Vagina (tissue), 2 donors: ENCODE measurements at regions not wholly inside any gene's neighbourhood (a gene's known extent, or its start where the extent isn't known, plus 50 kb on each side); places are given as distances from the start of the nearest gene placed in this dataset.

ENCODE experiments used
- DNase-seq, 2 donors: peaks; one replicate each; pipeline ENCODE4 v3.0.0-alpha.2; 2017; ENCODE audit errors: extremely low spot score in 2 of 2
- H3K27ac ChIP-seq: fragments of 200-600 bp; sonication (generic); one replicate; pipeline ENCODE4 v1.5.1; 2019
- H3K27me3 ChIP-seq: fragments of 200-600 bp; sonication (generic); one replicate; pipeline ENCODE4 v1.5.1; 2019
- H3K36me3 ChIP-seq, 2 donors: fragments of 200-600 bp; sonication (generic); one replicate each; pipeline ENCODE4 v1.5.1; 2017 to 2019
- H3K4me1 ChIP-seq: fragments of 200-600 bp; sonication (generic); one replicate; pipeline ENCODE4 v1.5.1; 2019
- H3K4me3 ChIP-seq, 2 donors: fragments of 200-600 bp; sonication (generic); 1 replicate in 1 of 2; 2 replicates in 1 of 2; pipeline ENCODE4 v1.5.1; 2016 to 2019
- H3K9me3 ChIP-seq: fragments of 200-600 bp; sonication (generic); one replicate; pipeline ENCODE4 v1.5.1; 2019
- POLR2A ChIP-seq, 2 donors: fragments of 450-650 bp; IDR thresholded peaks; one replicate each; pipeline ENCODE4 v1.6.1; 2017; ENCODE audit warnings: antibody characterized with exemption in 2 of 2, mild to moderate bottlenecking in 2 of 2, moderate library complexity in 2 of 2
- POLR2AphosphoS5 ChIP-seq, 2 donors: sonication (generic); formaldehyde crosslinking; IDR thresholded peaks; one replicate each; pipeline ENCODE4 v1.9.0; 2017; ENCODE audit warnings: antibody characterized with exemption in 2 of 2, mild to moderate bottlenecking in 2 of 2, low read depth in 1 of 2; ENCODE audit not compliant: insufficient read depth in 1 of 2
- intact Hi-C: fragments of 100-400 bp; cut with DNase I; formaldehyde crosslinking; loops from one replicate; pipeline ENCODE4 v1.15.1; 2023
- TF ChIP-seq, protein P1 (sequence below), 3 experiments: fragments of 450-650 bp in 2 of 3; fragments of 200-600 bp in 1 of 3; sonication (generic) in 1 of 3; IDR thresholded peaks; one replicate each; pipeline ENCODE4 v1.5.1; 2017 to 2019; ENCODE audit warnings: antibody characterized with exemption in 3 of 3, mild to moderate bottlenecking in 2 of 3, moderate library complexity in 2 of 3

DNA sequence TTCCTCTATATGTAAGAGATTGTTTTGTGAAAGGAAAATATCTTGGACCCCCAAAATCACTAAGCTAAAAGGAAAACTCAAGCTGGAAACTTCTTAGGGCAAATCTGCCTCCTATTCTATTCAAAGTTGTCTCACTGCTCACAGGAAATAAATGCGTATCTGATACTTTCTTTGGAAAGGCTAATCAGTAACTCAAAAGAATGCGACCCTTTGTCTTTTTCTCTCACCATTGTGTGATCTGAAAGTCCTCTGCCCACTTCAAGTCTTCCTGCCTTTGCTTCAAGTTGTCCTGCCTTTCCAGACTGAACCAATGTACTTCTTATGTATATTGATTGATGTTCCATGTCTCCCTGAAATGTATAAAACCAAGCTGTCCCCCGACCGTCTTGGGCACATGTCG is 157.3 kb downstream of the KIF2B start:
- intact Hi-C loops: loop anchor here (10.0 kb wide), 1 partner anchor 95 kb away; no protein-coding TSS in a partner anchor
- Histone ChIP-seq H3K27ac (no peak overlapping the region), H3K9me3 (no peaks in the 10 kb centered on the region), H3K36me3 (no peaks in the 10 kb centered on the region), H3K4me1 (no peaks in the 10 kb centered on the region), H3K4me3 (no peak overlapping the region), H3K27me3 (no peaks in the 10 kb centered on the region)
- no peak for TF ChIP-seq POLR2A (IDR thresholded peaks at IDR 0.05)
- TF ChIP-seq, protein P1, sequence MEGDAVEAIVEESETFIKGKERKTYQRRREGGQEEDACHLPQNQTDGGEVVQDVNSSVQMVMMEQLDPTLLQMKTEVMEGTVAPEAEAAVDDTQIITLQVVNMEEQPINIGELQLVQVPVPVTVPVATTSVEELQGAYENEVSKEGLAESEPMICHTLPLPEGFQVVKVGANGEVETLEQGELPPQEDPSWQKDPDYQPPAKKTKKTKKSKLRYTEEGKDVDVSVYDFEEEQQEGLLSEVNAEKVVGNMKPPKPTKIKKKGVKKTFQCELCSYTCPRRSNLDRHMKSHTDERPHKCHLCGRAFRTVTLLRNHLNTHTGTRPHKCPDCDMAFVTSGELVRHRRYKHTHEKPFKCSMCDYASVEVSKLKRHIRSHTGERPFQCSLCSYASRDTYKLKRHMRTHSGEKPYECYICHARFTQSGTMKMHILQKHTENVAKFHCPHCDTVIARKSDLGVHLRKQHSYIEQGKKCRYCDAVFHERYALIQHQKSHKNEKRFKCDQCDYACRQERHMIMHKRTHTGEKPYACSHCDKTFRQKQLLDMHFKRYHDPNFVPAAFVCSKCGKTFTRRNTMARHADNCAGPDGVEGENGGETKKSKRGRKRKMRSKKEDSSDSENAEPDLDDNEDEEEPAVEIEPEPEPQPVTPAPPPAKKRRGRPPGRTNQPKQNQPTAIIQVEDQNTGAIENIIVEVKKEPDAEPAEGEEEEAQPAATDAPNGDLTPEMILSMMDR (IDR thresholded peaks at IDR 0.05): no peak
- TF ChIP-seq POLR2AphosphoS5 (IDR thresholded peaks at IDR 0.05; ENCODE audit: insufficient read depth in 1 of 2, low read depth in 1 of 2): no peak
- no peak for DNase-seq

DNA sequence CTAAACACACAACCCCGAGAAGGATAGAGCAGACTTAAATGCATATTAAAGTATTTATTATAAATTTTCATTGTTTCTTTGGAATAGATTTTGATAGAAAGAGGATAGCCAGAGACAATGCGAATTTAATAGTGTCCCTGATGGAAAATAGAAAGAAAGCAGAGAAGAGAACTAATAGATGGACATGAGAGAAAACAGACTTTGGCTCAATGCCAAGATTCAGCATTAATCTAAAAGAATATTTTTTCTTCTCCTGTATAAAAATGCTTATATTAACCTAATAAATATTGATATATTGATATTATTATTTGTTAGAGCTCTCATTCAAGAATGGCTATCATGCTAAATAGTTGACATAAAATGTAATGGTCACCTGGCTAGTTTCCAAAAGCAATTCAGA is 173.4 kb downstream of the KIF2B start:
- Histone ChIP-seq H3K4me1 (no peaks in the 10 kb centered on the region), H3K36me3 (no peaks in the 10 kb centered on the region), H3K27ac (no peak overlapping the region), H3K27me3 (no peaks in the 10 kb centered on the region), H3K9me3 (no peaks in the 10 kb centered on the region), H3K4me3 (no peak overlapping the region)
- intact Hi-C loops: no loop called here
- no peak for DNase-seq
- TF ChIP-seq, protein P1 (IDR thresholded peaks at IDR 0.05): no peak
- TF ChIP-seq POLR2A (IDR thresholded peaks at IDR 0.05) (no peak), POLR2AphosphoS5 (IDR thresholded peaks at IDR 0.05; ENCODE audit: insufficient read depth in 1 of 2, low read depth in 1 of 2) (no peak)

DNA sequence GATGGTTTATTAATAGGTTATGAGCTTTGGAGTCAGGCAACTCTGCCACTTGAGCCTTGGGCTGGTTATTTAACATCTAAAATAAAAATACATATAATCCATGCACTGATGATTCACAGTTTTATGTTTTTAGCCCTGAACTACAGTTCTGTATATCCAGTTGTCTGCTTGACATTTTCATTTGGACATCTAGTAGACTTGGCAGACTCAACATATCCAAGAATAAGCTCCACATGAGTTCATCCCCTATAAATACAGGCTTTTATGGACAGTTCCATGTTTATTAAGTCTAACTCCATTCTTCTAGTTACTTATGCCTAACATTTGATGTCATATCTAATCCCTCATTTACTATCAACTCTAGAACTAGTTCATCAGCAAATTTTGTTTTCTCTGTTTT is 174.2 kb downstream of the KIF2B start:
- Histone ChIP-seq H3K27ac (no peak overlapping the region), H3K4me3 (no peak overlapping the region), H3K36me3 (no peaks in the 10 kb centered on the region), H3K27me3 (no peaks in the 10 kb centered on the region), H3K9me3 (no peaks in the 10 kb centered on the region), H3K4me1 (no peaks in the 10 kb centered on the region)
- intact Hi-C loops: no loop called here
- DNase-seq: no peak
- TF ChIP-seq POLR2A (IDR thresholded peaks at IDR 0.05) (no peak), POLR2AphosphoS5 (IDR thresholded peaks at IDR 0.05; ENCODE audit: insufficient read depth in 1 of 2, low read depth in 1 of 2) (no peak)
- TF ChIP-seq, protein P1 (IDR thresholded peaks at IDR 0.05): no peak

DNA sequence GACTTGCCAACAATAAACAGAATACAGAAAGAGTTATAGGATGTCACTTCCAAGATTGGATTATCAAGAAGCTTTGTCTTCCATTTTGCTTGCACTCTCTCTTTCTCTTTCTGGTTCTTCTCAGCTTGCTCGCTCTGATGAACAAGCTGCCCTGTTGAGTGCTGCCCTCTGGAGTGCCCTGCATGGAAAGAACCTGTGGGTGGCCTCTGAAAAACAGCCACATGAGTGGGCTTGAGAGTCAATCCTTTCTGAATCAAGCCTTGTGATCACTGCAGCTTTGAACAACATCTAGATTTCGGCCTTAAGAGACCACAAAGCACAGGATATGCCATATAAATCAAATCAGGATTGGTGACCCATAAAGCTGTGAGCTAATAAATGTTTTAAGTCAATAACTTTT is 185.1 kb downstream of the KIF2B start:
- Histone ChIP-seq H3K4me1 (no peaks in the 10 kb centered on the region), H3K36me3 (no peaks in the 10 kb centered on the region), H3K27ac (no peak overlapping the region), H3K27me3 (no peaks in the 10 kb centered on the region), H3K9me3 (no peaks in the 10 kb centered on the region), H3K4me3 (no peak overlapping the region)
- no peak for DNase-seq
- intact Hi-C loops: no loop called here
- no peak for TF ChIP-seq POLR2AphosphoS5 (IDR thresholded peaks at IDR 0.05; ENCODE audit: insufficient read depth in 1 of 2, low read depth in 1 of 2)
- no peak for TF ChIP-seq POLR2A (IDR thresholded peaks at IDR 0.05)
- TF ChIP-seq, protein P1 (IDR thresholded peaks at IDR 0.05): no peak

DNA sequence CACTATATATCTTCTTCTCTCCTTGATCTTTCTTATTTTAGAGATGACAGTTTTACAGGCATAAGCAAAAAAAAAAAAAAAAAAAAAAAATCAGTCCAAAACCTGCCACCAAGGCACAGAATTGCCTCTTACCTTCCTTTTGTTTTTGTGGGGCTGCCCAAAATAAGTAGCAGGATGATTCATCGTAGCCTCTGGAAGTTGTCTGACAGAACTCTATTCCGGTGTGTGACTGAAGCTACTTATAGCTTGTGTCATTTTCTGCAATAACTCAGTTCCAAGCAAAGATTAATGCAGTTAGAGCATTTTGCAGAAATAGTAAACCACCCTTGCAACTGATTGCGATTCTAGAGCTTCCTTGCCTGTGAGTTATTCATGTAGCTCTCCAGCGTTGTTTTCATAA is 186.8 kb downstream of the KIF2B start:
- DNase-seq: no peak
- Histone ChIP-seq H3K4me3 (no peak overlapping the region), H3K27me3 (no peaks in the 10 kb centered on the region), H3K27ac (no peak overlapping the region), H3K36me3 (no peaks in the 10 kb centered on the region), H3K4me1 (no peaks in the 10 kb centered on the region), H3K9me3 (no peaks in the 10 kb centered on the region)
- TF ChIP-seq, protein P1 (IDR thresholded peaks at IDR 0.05): no peak
- no peak for TF ChIP-seq POLR2AphosphoS5 (IDR thresholded peaks at IDR 0.05; ENCODE audit: insufficient read depth in 1 of 2, low read depth in 1 of 2)
- no peak for TF ChIP-seq POLR2A (IDR thresholded peaks at IDR 0.05)
- intact Hi-C loops: no loop called here
